GM18498 (cell line): ENCODE measurements at regions not wholly inside any gene's neighbourhood (a gene's known extent, or its start where the extent isn't known, plus 50 kb on each side); places are given as distances from the start of the nearest gene placed in this dataset.
"Not testable (repeated sequence)": the region's sequence is repeated elsewhere in the genome, so short reads cannot be mapped to it uniquely, and the experiment has no call there.

Experiments
- ATAC-seq: cut with Tn5 transposase; IDR thresholded peaks from one replicate; pipeline ENCODE4 v1.9.1; 2021; ENCODE audit warnings: mild to moderate bottlenecking, moderate library complexity; ENCODE audit not compliant: unreplicated experiment

GRCh38 chr22:48310289-48310688 is 1517.4 kb downstream of the BRD1 start:
- no peak for ATAC-seq

- no peak for ATAC-seq
These were observed 1517.8 kb downstream of the BRD1 start for GRCh38 chr22:48309836-48310235.

- no peak for ATAC-seq
These were observed 1518.5 kb downstream of the BRD1 start for GRCh38 chr22:48309115-48309705.

GRCh38 chr22:48307931-48308330 is 1519.7 kb downstream of the BRD1 start:
- ATAC-seq = no peak

GRCh38 chr22:48306785-48307510 is 1520.7 kb downstream of the BRD1 start:
- ATAC-seq = no peak

GRCh38 chr22:48306284-48306683 is 1521.4 kb downstream of the BRD1 start:
- no peak for ATAC-seq

DNA sequence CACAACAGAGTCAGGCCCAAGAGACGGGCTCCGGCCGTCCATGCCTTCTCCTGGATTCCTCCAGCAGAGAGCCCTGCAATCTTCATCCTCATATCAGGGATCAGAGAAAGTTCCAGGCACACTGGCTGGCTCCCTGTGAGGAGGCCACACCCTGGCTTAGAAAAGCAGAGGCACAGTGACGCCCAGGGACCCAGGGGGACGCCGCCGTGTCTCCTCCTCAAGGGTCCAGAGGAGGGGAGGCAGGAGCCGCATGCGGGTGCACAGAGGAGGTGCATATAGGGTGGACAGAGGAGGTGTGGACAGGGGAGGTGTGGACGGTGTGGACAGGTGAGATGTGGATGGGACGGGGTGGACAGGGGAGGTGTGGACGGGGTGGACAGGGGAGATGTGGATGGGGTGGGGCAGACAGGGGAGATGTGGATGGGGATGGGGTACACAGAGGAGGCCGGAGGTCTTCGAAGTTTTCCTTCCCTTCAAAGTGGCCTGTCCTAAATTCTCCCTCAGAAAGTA is 1521.9 kb downstream of the BRD1 start:
- ATAC-seq = no peak

DNA sequence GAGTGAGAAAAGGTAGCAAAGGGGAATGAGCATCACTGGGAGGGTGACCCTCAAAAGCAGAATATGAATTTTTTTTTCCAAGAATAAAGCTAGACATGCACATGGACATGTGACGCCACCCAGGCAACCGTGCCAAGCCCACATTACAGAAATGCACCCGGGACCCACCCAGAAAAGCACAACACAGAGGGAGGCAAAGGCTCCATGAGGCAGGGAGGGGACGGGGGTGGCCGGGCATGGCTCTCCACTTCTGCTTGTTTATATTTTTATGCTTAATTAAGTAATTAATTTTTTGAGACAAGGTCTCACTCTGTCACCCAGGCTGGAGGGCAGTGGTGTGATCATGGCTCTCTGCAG is 1524.3 kb downstream of the BRD1 start:
- no peak for ATAC-seq

- ATAC-seq = no peak
These were observed 1524.9 kb downstream of the BRD1 start for GRCh38 chr22:48302657-48303368.

DNA sequence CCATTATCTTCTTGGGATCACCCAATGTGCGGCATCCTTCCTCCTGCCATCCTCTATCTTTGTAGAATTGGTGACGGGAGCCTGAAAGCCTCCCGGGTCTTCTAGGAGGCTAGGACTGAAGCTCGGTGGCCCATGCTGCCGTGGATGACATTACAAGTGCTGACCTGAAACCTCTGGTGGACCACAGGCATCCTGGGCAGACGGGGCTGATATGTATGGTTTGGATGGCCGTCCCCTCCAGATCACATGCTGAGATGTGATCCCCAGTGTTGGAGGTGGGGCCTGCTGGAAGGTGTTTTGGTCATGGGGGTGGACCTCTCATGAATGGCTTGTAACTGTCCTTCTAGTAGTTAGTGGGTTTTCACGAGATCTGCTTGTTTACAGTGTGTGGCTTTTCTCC is 1525.8 kb downstream of the BRD1 start:
- no peak for ATAC-seq

DNA sequence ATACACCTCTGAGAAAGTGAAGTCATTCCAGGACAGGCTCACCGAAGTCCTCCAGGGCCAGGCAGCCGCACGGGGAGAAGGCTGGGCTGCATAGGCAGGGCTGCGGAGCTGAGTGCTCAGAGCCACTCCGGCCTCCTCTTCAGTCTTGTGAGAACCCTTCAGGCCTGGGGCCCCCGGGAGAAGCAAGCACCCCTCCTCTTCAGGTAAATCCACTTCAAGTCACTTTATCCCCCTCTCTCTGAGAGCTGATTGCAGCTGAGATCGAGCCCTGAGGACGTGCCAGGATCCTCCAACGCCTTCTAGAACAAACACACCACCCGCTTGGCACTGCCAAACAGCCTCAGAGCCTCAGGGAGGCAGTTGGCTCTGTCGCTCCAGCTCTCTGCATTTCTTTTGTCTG is 1526.3 kb downstream of the BRD1 start:
- no peak for ATAC-seq

DNA sequence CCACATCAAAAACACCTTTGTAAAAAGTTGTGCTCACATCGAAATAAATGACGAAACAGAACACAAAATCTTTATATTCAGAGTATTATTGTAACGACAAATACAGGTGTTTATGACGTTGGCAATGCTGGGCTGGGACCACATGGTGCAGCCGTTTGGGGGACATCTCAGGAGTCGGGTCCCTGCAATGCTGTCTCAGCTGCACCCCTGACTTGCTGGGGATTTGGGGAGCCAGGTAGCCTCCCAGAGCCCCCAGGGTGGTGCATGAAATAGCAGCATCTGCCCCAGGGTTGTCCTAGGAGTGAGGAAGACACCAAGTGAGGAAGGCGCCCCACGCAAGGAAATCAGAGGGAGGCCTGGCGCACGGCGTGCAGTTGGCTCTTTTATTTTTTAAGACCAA is 1526.8 kb downstream of the BRD1 start:
- no peak for ATAC-seq

DNA sequence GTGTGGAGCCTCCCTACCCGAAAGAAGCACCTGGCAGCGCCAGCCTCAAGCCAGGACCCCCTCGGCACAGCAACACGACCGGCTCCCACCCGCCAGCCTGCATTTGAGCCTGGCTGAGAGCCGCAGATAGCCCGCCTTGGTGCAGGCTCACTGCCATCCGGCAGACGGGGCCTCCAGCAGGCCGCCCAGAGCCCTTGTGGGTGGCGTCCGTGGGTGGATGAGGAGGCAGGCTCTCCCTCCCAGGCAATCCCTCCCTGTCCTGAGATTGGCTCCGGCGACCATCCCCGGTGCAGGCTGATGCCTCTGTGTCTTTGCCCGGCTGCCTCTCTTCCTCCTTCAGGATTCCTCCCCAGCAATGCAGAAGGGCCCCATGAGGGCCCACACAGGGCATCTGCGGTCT is 1527.9 kb downstream of the BRD1 start:
- ATAC-seq = no peak

DNA sequence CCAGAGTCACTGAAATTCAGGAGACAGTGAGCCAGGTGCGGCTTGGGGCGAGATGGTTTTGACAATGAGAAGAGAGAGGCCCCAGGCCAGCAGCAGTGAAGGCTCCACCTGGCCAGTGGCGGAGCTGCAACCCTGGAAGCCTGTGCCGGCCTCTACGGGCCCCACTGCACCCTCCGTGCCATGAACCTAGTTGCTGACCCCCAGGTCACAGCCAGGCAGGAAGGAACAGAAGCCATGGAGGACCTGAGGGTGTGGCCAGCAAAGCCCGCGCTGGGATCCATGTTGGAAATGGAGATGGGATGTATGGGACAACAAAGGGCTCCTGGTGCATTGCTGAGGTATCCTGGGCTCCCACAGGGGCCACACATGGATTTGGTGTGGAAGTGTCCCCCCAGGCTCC is 1528.5 kb downstream of the BRD1 start:
- ATAC-seq = no peak

GRCh38 chr22:48297296-48297695 is 1530.4 kb downstream of the BRD1 start:
- ATAC-seq = no peak

- ATAC-seq = not testable (repeated sequence)
These were observed 1527.5 kb downstream of the TBC1D22A start for GRCh38 chr22:48289954-48290353.

DNA sequence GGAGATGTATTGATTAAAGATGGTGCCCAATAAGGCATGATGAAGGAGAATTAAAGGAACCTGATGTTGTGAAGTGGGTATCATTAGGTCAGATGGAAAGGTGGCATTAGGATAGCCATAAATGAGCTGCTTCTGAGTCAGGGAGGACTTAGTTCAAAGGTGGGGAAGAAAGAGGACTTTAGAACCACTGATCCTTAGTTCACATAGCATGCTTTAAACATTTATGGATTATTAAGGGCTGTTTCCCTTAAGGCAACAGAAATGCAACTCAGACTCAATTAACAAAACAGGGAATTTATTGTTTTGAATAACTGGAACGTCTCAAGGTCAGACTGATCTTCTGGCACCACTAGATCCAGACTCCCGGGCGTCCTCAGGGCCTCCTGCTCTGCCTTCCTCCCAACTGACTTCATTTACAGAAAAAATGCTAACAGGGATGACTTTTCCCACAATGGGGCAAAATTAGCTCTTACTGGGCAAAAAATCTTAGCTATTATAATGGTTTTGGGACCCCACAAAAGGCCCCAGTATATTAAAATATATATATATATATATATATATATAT is 1526.0 kb downstream of the TBC1D22A start:
- ATAC-seq = no peak

DNA sequence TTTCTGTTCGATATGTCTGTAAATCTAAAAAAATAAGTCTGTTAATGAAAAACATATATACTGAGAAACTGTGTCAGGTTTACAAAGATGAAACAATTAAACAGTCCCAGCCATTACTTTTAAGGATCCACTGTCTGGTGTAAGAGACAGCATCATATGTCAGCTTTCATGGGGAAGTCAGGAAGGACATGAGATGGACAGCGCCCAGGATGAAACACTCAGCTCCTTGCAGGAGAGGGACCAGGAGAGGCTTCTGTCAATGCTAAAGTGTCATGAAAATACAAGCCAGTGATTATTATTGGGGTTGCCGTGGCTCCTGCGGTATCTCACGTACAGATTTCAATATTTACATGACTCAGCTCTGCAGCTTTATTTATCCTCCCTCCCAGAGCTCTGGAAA is 1524.6 kb downstream of the TBC1D22A start:
- ATAC-seq = no peak

- no peak for ATAC-seq
These were observed 1522.2 kb downstream of the TBC1D22A start for GRCh38 chr22:48284671-48285070.

DNA sequence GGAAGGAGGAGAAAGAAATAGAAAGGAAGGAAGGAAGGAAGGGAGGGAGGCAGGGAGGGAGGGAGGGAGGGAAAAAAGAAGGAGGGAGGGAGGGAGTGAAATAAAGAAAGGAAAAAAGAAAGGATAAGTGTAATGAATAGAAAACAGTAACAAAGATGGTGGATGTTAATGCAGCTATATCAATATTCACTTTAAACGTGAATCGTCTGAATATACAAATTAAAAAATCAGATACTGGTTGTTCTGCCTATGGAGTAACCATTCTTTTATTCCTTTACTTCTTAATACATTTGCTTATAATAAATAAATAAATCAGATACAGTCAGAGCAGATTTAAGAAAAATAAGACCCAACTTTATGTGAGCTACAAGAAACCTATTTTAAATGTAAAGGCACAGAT is 1520.4 kb downstream of the TBC1D22A start:
- ATAC-seq = no peak

GRCh38 chr22:48279461-48279756 is 1517.0 kb downstream of the TBC1D22A start:
- no peak for ATAC-seq
